ENCODE measurements at regions not wholly inside any gene's neighbourhood (a gene's known extent, or its start where the extent isn't known, plus 50 kb on each side); places are given as distances from the start of the nearest gene placed in this dataset.
A peak's percentile ranks its signal among the peaks of the same experiment; 100 is the strongest.
"Not testable (repeated sequence)": the region's sequence is repeated elsewhere in the genome, so short reads cannot be mapped to it uniquely, and the experiment has no call there.

GRCh38 chr20:4635781-4636180 is 50.5 kb upstream of the PRNP start:
- DNase-seq, result no peak

- no peak for DNase-seq
These were observed 50.9 kb upstream of the PRNP start for GRCh38 chr20:4635342-4635741.

- DNase-seq, result no peak
These were observed 52.5 kb upstream of the PRNP start for GRCh38 chr20:4633780-4634179.

GRCh38 chr20:4633379-4633778 is 52.9 kb upstream of the PRNP start:
- DNase-seq, result no peak

GRCh38 chr20:4632876-4633275 is 53.4 kb upstream of the PRNP start:
- no peak for DNase-seq

GRCh38 chr20:4626228-4626627 is 60.0 kb upstream of the PRNP start:
- no peak for DNase-seq

GRCh38 chr20:4625687-4626086 is 60.6 kb upstream of the PRNP start:
- no peak for DNase-seq

GRCh38 chr20:4624675-4625336 is 61.5 kb upstream of the PRNP start:
- not testable (repeated sequence) for DNase-seq

GRCh38 chr20:4619144-4619543 is 67.1 kb upstream of the PRNP start:
- DNase-seq, result not testable (repeated sequence)

GRCh38 chr20:4617484-4617883 is 68.8 kb upstream of the PRNP start:
- DNase-seq, result no peak

GRCh38 chr20:4617019-4617418 is 69.2 kb upstream of the PRNP start:
- no peak for DNase-seq

GRCh38 chr20:4613718-4614620 is 72.3 kb upstream of the PRNP start:
- peak; percentile 40 for DNase-seq

- no peak for DNase-seq
These were observed 73.1 kb upstream of the PRNP start for GRCh38 chr20:4613184-4613583.

- DNase-seq, result no peak
These were observed 75.4 kb upstream of the PRNP start for GRCh38 chr20:4610871-4611270.

- no peak for DNase-seq
These were observed 76.7 kb upstream of the PRNP start for GRCh38 chr20:4609511-4609910.

- no peak for DNase-seq
These were observed 77.4 kb upstream of the PRNP start for GRCh38 chr20:4608861-4609260.

GRCh38 chr20:4607287-4607713 is 79.0 kb upstream of the PRNP start:
- DNase-seq, result peak; percentile 65

- DNase-seq, result no peak
These were observed 80.2 kb upstream of the PRNP start for GRCh38 chr20:4606051-4606450.

GRCh38 chr20:4605166-4605565 is 81.1 kb upstream of the PRNP start:
- DNase-seq, result no peak

GRCh38 chr20:4604580-4604979 is 81.7 kb upstream of the PRNP start:
- no peak for DNase-seq

GRCh38 chr20:4603724-4604123 is 82.5 kb upstream of the PRNP start:
- DNase-seq, result no peak

GRCh38 chr20:4602297-4602631 is 84.0 kb upstream of the PRNP start:
- DNase-seq, result no peak

- peak; percentile 86 for DNase-seq
These were observed 84.5 kb upstream of the PRNP start for GRCh38 chr20:4601630-4602296.

All from femur (tissue), 1 donor.